ENCODE measurements at regions not wholly inside any gene's neighbourhood (a gene's known extent, or its start where the extent isn't known, plus 50 kb on each side); places are given as distances from the start of the nearest gene placed in this dataset.

- H3K27me3 ChIP-seq = no peaks in the 10 kb centered on the region
- no peak for DNase-seq
- TF ChIP-seq, protein P1, sequence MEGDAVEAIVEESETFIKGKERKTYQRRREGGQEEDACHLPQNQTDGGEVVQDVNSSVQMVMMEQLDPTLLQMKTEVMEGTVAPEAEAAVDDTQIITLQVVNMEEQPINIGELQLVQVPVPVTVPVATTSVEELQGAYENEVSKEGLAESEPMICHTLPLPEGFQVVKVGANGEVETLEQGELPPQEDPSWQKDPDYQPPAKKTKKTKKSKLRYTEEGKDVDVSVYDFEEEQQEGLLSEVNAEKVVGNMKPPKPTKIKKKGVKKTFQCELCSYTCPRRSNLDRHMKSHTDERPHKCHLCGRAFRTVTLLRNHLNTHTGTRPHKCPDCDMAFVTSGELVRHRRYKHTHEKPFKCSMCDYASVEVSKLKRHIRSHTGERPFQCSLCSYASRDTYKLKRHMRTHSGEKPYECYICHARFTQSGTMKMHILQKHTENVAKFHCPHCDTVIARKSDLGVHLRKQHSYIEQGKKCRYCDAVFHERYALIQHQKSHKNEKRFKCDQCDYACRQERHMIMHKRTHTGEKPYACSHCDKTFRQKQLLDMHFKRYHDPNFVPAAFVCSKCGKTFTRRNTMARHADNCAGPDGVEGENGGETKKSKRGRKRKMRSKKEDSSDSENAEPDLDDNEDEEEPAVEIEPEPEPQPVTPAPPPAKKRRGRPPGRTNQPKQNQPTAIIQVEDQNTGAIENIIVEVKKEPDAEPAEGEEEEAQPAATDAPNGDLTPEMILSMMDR (IDR thresholded peaks at IDR 0.05) = no peak
- no peak for TF ChIP-seq POLR2A (IDR thresholded peaks at IDR 0.05)
- no peaks in the 10 kb centered on the region for H3K36me3 ChIP-seq
- intact Hi-C loops (cut with DNase I; ENCODE audit: low total_unique reads) = no loop called here
- H3K4me1 ChIP-seq = no peaks in the 10 kb centered on the region
- H3K9me3 ChIP-seq = no peaks in the 10 kb centered on the region
- H3K27ac ChIP-seq = no peak overlapping the region
- H3K4me3 ChIP-seq = no peak overlapping the region
These were observed 116.2 kb upstream of the NECTIN3 start for GRCh38 chr3:110955301-110955880.

GRCh38 chr3:110956081-110956480 is 115.5 kb upstream of the NECTIN3 start:
- Histone ChIP-seq H3K36me3 (no peaks in the 10 kb centered on the region), H3K27me3 (no peaks in the 10 kb centered on the region), H3K27ac (no peak overlapping the region), H3K4me1 (no peaks in the 10 kb centered on the region), H3K4me3 (no peak overlapping the region), H3K9me3 (no peaks in the 10 kb centered on the region)
- intact Hi-C loops (cut with DNase I; ENCODE audit: low total_unique reads) = no loop called here
- no peak for DNase-seq
- TF ChIP-seq POLR2A (IDR thresholded peaks at IDR 0.05) = no peak
- TF ChIP-seq, protein P1 (IDR thresholded peaks at IDR 0.05) = no peak

DNA sequence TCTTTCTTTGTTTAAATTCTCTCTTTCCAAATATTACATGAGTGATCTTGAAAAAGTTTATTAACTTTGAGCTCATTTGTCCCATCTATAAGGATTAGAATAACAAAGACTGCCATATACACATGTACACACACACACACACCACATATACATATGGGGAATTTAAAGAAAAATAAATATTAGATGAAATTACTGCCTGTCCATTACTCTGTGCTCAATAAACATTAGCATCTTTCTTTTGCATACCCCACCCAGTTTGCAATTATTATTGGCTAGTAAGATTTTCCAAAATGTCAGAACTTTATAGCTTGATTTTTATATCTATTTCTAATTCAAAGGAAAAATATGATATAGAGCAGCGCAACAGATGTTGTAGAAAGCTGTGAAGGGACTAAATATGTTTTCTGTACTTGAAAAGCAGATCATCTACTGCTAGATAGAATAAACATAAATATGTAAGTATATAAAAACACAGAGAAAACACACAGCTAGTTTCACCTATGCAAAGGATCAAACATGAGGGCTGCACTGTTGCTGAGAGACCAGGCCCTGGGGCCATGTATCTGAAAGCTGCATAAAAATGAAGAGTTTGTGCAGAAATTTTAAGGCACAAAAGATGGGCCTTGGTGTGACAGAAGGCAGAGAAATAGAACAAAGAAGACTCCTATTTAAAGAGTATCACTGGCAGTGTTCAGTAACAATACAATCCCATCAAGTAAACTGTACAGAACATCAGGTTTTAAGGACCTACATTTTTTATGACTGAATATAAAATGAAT is 114.2 kb upstream of the NECTIN3 start:
- no peak for TF ChIP-seq POLR2A (IDR thresholded peaks at IDR 0.05)
- TF ChIP-seq, protein P1 (IDR thresholded peaks at IDR 0.05) = no peak
- H3K9me3 ChIP-seq = peaks cover 0 to under 1% of the 10 kb centered on the region in 2 donors
- H3K27ac ChIP-seq = no peak overlapping the region
- H3K4me3 ChIP-seq = no peak overlapping the region
- no peak for DNase-seq
- intact Hi-C loops (cut with DNase I; ENCODE audit: low total_unique reads) = no loop called here
- H3K27me3 ChIP-seq = no peaks in the 10 kb centered on the region
- H3K36me3 ChIP-seq = no peaks in the 10 kb centered on the region
- no peaks in the 10 kb centered on the region for H3K4me1 ChIP-seq

DNA sequence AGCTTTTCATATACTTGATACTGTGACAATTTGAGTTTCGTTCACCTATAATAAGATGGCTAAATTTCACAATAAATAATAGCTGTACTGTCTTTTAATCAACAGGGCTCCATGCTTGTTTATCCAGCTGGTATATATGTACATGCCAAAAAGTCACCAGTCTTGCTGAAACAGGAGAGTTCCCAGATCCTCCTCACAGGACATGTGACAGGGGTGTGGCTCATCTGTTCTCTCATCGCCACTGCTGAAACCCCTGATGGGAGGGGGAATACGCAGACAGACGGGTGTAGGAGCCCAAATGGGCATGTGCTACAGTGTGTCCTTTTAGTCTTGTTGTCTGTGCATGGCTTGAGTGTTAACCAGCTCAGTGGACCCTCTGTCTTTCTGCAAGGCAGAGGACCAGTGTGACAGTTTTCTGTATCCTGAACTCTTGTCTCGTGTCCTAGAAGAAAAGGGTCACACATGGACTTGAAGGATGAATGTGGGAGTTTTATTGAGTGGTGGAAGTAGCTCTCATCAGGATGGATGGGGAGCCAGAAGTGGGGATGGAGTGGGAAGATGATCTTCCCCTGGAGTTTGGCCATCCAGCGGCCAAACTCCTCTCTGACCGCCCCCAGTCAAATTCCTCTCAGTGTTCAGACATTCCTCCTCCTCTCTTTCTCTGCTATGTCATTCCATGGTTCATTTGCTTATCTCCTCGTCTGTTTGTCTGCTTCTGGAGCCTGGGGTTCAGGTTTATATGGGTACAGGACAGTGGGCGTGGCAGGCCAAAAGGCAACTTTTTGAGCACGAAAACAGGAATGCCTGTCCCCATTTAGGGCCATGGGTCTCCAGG is 113.1 kb upstream of the NECTIN3 start:
- intact Hi-C loops (cut with DNase I; ENCODE audit: low total_unique reads) = no loop called here
- peaks cover 0 to 3% of the 10 kb centered on the region in 2 donors for H3K9me3 ChIP-seq
- DNase-seq = no peak
- TF ChIP-seq, protein P1 (IDR thresholded peaks at IDR 0.05) = no peak
- TF ChIP-seq POLR2A (IDR thresholded peaks at IDR 0.05) = no peak
- no peak overlapping the region for H3K27ac ChIP-seq
- H3K4me3 ChIP-seq = no peak overlapping the region
- no peaks in the 10 kb centered on the region for H3K36me3 ChIP-seq
- no peaks in the 10 kb centered on the region for H3K4me1 ChIP-seq
- H3K27me3 ChIP-seq = no peaks in the 10 kb centered on the region

Measured in uterus (tissue), 3 donors.